ENCODE measurements at regions not wholly inside any gene's neighbourhood (a gene's known extent, or its start where the extent isn't known, plus 50 kb on each side); places are given as distances from the start of the nearest gene placed in this dataset.

GRCh38 chr7:81427461-81427860 is 342.4 kb downstream of the HGF start:
- no peak overlapping the region for H3K9ac ChIP-seq (replicated peaks; ENCODE audit: extremely low read depth, insufficient read depth, low read length)
- H2AFZ ChIP-seq (ENCODE audit: low read depth, low read length) = no peak overlapping the region
- no peaks in the 10 kb centered on the region for H4K20me1 ChIP-seq (replicated peaks; ENCODE audit: control insufficient read depth, extremely low read depth, insufficient read depth, low read length)
- H3K9me1 ChIP-seq (replicated peaks; ENCODE audit: control insufficient read depth, extremely low read depth, insufficient read depth, low read length) = no peaks in the 10 kb centered on the region
- H3K27me3 ChIP-seq (ENCODE audit: control insufficient read depth in 2 of 2, insufficient read depth in 2 of 2, low read length in 2 of 2) = no peaks in the 10 kb centered on the region
- H3K79me2 ChIP-seq (ENCODE audit: control insufficient read depth, insufficient read depth, low read length) = no peaks in the 10 kb centered on the region
- no peak overlapping the region for H3K4me3 ChIP-seq (replicated peaks in 1 of 3; ENCODE audit: insufficient read depth in 1 of 3, low read depth in 1 of 3, low read length in 3 of 3)
- intact Hi-C loops (cut with micrococcal nuclease) = no loop called here
- BruUV-seq (replicated peaks) = no TSS peak
- H3K27ac ChIP-seq (ENCODE audit: insufficient read depth, low read depth, low read length) = no peak overlapping the region
- no peak for TF ChIP-seq MYC (IDR thresholded peaks at IDR 0.05; ENCODE audit: low read depth, low read length)
- no peak for TF ChIP-seq POLR2AphosphoS5 (IDR thresholded peaks at IDR 0.05; ENCODE audit: insufficient read depth, low read depth, low read length)
- TF ChIP-seq EZH2 (IDR thresholded peaks at IDR 0.05; ENCODE audit: borderline replicate concordance, low read depth, low read length, severe bottlenecking) = no peak
- TF ChIP-seq GATA2 (IDR thresholded peaks at IDR 0.05; ENCODE audit: insufficient read depth, insufficient read length, low read depth, low read length) = no peak
- no peak for TF ChIP-seq JUN (IDR thresholded peaks at IDR 0.05; ENCODE audit: borderline replicate concordance, insufficient read depth, insufficient read length, low read depth)
- TF ChIP-seq MAX (IDR thresholded peaks at IDR 0.05; ENCODE audit: insufficient read depth, insufficient read length) = no peak
- no peak for TF ChIP-seq CTCF (IDR thresholded peaks at IDR 0.05; ENCODE audit: extremely low read depth in 1 of 2, insufficient read depth in 1 of 2, low read depth in 1 of 2, low read length in 2 of 2)
- H3K36me3 ChIP-seq (ENCODE audit: control insufficient read depth in 2 of 2, extremely low read depth in 1 of 2, insufficient read depth in 2 of 2, low read length in 2 of 2) = no peaks in the 10 kb centered on the region
- H3K4me2 ChIP-seq (ENCODE audit: insufficient read depth, low read length) = no peak overlapping the region
- dilution Hi-C loops (cut with MboI; ENCODE audit: extremely low pct_ligation_motif_present, low sequenced_read_pairs) = no loop called here
- DNase-seq (ENCODE audit: low read depth, low spot score) = no peak
- ChIA-PET CTCF (interaction anchor here (1.7 kb wide), 1 partner anchor 12 kb away, joined by 3 read pairs; no protein-coding TSS in a partner anchor), POLR2A (no interaction called here)
- FAIRE-seq = no peak
- no peaks in the 10 kb centered on the region for H3K9me3 ChIP-seq (replicated peaks; ENCODE audit: control insufficient read depth, insufficient read depth, low read length)
- no peaks in the 10 kb centered on the region for H3K4me1 ChIP-seq (ENCODE audit: control insufficient read depth, extremely low read depth, insufficient read depth, low read length)
